AG08395 (cell line): ENCODE measurements at regions not wholly inside any gene's neighbourhood (a gene's known extent, or its start where the extent isn't known, plus 50 kb on each side); places are given as distances from the start of the nearest gene placed in this dataset.

Experiments
- DNase-seq: peaks from one replicate; pipeline ENCODE4 v3.0.0; 2012; ENCODE audit warnings: mixed read lengths, low spot score

GRCh38 chr2:18133310-18133709, 254.8 kb downstream of the KCNS3 start:
- DNase-seq = no peak

DNA sequence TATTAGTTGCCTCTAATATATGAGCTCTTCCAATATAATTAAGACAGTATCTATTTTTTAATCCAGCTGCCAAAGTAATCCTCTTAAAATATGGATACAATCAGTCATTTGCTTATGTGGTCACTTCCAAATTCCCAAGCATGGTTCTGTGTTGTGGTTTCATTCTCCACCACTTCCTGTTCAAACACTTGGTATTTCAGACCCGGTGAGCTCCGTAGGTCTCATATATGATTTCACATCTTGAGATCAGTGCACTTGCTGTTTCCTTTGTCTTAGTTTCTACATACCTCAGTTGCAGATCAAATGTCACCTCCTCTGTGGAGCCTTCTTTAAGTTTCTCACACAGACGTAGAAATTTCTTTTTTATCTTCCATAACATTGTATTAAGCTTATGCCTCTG, 254.2 kb downstream of the KCNS3 start:
- DNase-seq = peak; percentile 55

GRCh38 chr2:18131761-18132160, 253.3 kb downstream of the KCNS3 start:
- DNase-seq = no peak

- DNase-seq = no peak
Measured at GRCh38 chr2:18129348-18129747, 250.9 kb downstream of the KCNS3 start.

GRCh38 chr2:18125303-18125702, 246.8 kb downstream of the KCNS3 start:
- no peak for DNase-seq

DNA sequence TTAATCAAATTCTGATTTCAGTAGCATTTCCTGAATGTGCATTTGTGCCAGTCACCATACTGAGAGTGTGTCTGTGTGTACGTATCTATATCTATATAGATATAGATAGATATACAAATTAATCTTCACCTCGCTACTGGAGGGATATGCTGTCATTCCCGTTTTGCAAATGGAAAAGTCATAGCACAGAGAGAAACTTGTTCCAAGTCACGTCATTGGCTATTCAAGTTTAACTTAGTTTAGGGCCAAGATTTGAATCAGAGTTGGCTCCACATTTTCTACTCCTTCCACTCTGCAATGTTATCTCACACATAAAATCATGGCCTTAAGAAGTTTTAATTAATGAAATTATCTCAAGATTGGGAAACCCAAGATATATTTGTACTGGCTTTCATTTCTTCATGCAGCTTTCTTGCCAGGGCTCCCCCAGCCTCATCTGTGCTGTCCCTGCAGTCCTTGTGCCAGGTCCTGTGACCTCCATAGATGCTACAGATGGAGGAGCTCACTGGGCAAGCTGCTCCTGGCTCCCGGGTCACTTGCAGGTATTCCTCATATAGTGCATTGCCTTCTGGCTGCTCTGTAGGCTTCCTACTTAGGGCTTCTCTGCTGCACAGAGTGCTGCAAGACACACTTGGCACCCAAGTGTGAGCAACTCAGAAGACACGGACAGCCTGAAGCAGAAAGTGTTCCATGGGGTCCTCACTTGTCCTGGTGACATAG, 245.8 kb downstream of the KCNS3 start:
- no peak for DNase-seq

GRCh38 chr2:18123577-18123976, 245.1 kb downstream of the KCNS3 start:
- DNase-seq = no peak

- no peak for DNase-seq
Measured at GRCh38 chr2:18123211-18123570, 244.7 kb downstream of the KCNS3 start.

- no peak for DNase-seq
Measured at GRCh38 chr2:18122544-18123210, 244.2 kb downstream of the KCNS3 start.

DNA sequence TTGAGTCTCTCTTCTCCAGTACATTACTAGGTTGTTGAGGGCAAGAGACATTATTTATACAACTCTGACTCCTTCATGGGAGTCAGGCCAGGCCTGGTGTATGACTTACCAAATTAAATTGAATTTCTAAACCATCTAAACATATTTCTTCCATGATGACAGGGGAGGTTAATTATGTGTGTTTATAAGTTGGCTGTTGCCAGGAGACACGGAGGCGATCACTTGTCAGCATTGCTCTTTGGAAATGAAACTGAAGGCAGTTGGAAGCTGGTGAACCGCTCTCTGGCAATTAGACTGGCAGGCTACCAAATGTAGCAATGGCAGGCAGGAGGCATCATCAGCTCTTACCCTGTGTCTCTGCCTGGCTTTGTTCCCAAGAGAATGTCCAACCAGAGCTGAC, 241.4 kb downstream of the KCNS3 start:
- DNase-seq = peak; percentile 86

DNA sequence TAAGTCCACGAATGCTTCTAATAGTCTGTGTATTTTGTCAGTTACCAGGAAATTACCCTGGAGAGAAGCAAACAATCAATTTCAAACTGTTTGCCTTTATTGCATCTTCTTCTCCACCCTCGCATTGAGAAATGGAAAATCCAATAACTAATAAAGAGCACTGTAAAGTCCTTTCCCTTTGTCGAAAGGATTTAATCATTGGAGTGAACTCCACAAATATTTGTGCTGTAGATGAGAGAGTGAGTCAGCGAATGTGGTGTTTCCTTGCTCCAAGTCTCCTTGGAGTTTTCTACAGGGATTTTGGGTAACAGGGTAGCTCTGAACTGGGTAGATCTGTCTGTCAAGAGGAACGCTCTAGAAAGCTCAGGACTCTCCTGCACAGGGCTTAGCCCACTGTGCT, 240.2 kb downstream of the KCNS3 start:
- DNase-seq = peak; percentile 66

- peak; percentile 34 for DNase-seq
Measured at GRCh38 chr2:18117592-18117991, 239.1 kb downstream of the KCNS3 start.

DNA sequence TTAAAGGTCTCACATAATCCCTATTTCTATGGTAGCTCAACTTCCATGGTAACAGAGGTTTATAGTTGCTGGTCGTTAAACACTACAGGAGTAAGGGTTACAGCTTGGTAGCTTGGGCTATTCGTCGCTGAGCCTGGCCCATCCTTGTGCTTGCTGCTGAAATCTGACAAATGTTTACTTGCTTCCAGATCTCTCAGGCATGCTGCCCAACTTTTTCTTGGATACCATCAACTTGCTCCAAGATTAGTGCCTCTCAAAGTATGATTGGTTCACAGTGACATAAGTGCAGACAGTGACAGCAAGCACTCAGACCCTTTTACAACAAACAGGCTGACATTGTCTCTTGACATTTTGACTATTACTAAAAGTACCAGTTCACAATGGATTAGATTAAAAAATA, 231.8 kb downstream of the KCNS3 start:
- no peak for DNase-seq

- DNase-seq = no peak
Measured at GRCh38 chr2:18106841-18107240, 228.4 kb downstream of the KCNS3 start.

DNA sequence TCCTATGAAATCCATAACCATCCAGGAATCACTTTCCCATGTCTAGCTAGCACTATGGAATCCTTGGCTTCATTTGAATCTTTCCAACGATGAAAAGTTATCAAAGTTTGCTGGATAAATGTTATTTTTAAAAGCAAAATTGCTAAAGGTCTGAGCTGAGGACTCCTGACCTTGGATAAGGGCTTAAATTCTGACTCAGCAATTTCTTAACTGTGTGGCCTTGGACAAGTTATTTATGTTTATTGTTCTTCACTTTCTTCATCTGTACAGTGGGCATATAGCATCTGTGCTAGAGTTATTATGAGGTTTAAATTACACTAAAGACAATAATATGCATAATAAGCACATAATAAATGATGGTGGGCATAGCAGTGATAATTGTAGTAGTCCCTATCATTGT, 227.5 kb downstream of the KCNS3 start:
- no peak for DNase-seq

- DNase-seq = no peak
Measured at GRCh38 chr2:18104595-18105224, 226.2 kb downstream of the KCNS3 start.

- no peak for DNase-seq
Measured at GRCh38 chr2:18096836-18097405, 218.5 kb downstream of the KCNS3 start.

DNA sequence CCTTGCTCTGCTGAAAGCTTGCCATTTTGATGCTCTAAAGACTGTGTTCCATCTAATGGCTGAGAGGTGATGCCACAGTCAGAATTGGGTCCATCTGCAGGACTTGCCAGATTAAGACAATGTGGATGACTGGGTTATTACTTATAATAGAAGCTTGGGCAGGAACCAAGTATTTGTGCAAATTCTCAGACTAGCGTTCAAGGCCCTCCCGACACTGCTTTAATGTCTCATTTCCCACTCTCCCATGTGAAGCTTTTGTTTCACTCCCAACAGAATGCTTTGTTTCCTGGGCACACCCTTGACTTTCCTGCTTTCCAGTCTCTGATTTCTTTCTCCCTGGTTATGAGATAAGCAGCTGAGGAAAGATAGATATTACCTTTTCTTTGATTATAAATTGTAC, 215.8 kb downstream of the KCNS3 start:
- DNase-seq = no peak

DNA sequence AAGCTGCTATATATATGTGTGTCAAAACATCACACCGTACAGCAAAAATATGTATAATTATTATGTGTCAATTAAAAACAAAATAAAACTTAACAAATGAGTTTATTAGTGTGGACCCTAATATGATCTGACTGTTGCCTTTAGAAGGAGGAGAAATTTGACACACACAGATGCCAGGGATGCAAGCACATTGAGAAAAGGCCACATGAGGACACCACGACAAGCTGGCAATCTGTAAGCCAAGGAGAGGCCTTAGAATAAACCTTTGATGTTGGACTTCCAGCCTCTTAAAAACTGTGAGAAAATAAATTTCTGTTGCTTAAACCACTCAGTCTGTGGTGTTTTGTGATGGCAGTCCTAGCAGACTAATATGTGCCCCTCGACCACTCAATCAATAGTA, 214.7 kb downstream of the KCNS3 start:
- DNase-seq = no peak

- DNase-seq = no peak
Measured at GRCh38 chr2:18092760-18093159, 214.3 kb downstream of the KCNS3 start.

GRCh38 chr2:18085593-18085992, 207.1 kb downstream of the KCNS3 start:
- DNase-seq = no peak

- no peak for DNase-seq
Measured at GRCh38 chr2:18084376-18084775, 205.9 kb downstream of the KCNS3 start.

DNA sequence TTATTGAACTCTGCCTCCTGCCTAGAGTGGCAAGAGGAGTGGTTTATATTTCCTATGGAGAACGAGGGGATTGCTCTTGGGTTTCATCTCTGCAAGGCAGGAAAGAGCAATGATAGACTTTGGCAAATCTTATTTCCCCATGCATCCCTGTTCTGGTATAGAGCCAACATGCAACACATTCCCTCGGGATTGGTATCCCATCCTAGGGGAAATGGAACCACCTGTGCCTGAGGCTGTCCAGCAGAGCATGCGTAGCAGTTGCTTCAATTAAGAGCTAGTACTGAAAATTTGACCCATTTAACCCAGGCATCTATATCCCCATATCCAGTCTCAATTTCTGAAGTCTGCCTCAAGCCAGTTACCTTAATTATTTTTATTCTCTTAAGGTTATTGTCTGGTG, 205.3 kb downstream of the KCNS3 start:
- no peak for DNase-seq
